HL-60 (cell line): ENCODE measurements at regions not wholly inside any gene's neighbourhood (a gene's known extent, or its start where the extent isn't known, plus 50 kb on each side); places are given as distances from the start of the nearest gene placed in this dataset.

Experiments
- GABPA ChIP-seq: IDR thresholded peaks from 2 replicates; pipeline ENCODE4 v1.6.1; 2012; ENCODE audit warnings: low read depth
- POLR2AphosphoS5 ChIP-seq: IDR thresholded peaks from 2 replicates; pipeline ENCODE4 v1.6.1; 2012; ENCODE audit warnings: low read depth
- SPI1 ChIP-seq: IDR thresholded peaks from 2 replicates; pipeline ENCODE4 v1.6.1; 2012; ENCODE audit warnings: low read depth, mild to moderate bottlenecking, borderline replicate concordance
- TF ChIP-seq, protein P1 (sequence below): IDR thresholded peaks from one replicate; pipeline ENCODE4 v1.5.1; 2011; ENCODE audit warnings: low read length, control low read depth, inconsistent platforms; ENCODE audit not compliant: insufficient read depth
- TF ChIP-seq, protein P2 (sequence below): IDR thresholded peaks from 2 replicates; pipeline ENCODE4 v1.6.1; 2012; ENCODE audit warnings: low read depth; ENCODE audit not compliant: insufficient replicate concordance

DNA sequence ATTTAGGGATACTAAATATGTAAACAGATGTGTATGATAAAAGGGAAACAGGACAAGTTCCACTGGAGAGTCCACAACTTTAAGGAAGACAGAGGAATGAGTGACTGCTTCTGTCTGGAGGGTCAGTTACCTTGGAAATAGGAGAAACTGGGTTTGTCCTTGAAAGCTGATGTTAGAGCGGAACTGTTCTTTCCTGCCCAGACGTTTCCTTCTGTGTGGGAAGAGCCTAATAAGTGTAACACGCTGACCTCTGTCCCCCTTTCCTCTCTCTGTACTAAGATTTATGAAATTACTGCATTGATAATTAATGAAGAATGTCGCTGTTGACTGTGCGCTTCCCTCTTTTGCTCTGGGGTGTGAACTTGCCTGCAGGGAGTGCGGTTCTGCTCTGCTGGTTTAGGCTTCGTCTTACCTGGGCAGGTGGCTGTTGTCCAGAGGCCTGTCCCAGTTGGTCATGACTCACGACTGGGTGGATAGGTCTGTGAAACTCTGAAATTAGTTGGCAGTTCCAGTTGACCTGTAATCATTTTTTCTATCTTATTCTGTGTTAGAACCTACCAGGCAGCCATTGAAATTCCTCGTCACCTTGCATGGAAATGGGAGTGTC lies 126.8 kb downstream of the MTRR start:
- TF ChIP-seq, protein P1, sequence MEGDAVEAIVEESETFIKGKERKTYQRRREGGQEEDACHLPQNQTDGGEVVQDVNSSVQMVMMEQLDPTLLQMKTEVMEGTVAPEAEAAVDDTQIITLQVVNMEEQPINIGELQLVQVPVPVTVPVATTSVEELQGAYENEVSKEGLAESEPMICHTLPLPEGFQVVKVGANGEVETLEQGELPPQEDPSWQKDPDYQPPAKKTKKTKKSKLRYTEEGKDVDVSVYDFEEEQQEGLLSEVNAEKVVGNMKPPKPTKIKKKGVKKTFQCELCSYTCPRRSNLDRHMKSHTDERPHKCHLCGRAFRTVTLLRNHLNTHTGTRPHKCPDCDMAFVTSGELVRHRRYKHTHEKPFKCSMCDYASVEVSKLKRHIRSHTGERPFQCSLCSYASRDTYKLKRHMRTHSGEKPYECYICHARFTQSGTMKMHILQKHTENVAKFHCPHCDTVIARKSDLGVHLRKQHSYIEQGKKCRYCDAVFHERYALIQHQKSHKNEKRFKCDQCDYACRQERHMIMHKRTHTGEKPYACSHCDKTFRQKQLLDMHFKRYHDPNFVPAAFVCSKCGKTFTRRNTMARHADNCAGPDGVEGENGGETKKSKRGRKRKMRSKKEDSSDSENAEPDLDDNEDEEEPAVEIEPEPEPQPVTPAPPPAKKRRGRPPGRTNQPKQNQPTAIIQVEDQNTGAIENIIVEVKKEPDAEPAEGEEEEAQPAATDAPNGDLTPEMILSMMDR: no peak
- TF ChIP-seq POLR2AphosphoS5: no peak
- no peak for TF ChIP-seq SPI1
- TF ChIP-seq, protein P2, sequence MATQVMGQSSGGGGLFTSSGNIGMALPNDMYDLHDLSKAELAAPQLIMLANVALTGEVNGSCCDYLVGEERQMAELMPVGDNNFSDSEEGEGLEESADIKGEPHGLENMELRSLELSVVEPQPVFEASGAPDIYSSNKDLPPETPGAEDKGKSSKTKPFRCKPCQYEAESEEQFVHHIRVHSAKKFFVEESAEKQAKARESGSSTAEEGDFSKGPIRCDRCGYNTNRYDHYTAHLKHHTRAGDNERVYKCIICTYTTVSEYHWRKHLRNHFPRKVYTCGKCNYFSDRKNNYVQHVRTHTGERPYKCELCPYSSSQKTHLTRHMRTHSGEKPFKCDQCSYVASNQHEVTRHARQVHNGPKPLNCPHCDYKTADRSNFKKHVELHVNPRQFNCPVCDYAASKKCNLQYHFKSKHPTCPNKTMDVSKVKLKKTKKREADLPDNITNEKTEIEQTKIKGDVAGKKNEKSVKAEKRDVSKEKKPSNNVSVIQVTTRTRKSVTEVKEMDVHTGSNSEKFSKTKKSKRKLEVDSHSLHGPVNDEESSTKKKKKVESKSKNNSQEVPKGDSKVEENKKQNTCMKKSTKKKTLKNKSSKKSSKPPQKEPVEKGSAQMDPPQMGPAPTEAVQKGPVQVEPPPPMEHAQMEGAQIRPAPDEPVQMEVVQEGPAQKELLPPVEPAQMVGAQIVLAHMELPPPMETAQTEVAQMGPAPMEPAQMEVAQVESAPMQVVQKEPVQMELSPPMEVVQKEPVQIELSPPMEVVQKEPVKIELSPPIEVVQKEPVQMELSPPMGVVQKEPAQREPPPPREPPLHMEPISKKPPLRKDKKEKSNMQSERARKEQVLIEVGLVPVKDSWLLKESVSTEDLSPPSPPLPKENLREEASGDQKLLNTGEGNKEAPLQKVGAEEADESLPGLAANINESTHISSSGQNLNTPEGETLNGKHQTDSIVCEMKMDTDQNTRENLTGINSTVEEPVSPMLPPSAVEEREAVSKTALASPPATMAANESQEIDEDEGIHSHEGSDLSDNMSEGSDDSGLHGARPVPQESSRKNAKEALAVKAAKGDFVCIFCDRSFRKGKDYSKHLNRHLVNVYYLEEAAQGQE: no peak
- TF ChIP-seq GABPA: no peak
